IMR-90 (cell line): ENCODE measurements at regions not wholly inside any gene's neighbourhood (a gene's known extent, or its start where the extent isn't known, plus 50 kb on each side); places are given as distances from the start of the nearest gene placed in this dataset.

Source experiments
- ATAC-seq: fragments of 200-7000 bp; cut with Tn5 transposase; 2 replicates; pipeline ENCODE4 v1.9.1; 2020; ENCODE audit warnings: low read depth, mild to moderate bottlenecking, moderate library complexity
- BruUV-seq: library from RNA; stranded (reverse); fragments of 400-500 nt; replicated peaks from 2 replicates; lab custom pipeline; 2021; lab: Mats Ljungman, UMichigan
- CTCF ChIA-PET: fragments of 300-600 bp; formaldehyde crosslinking; extraction: SDS; loops from one replicate; lab custom pipeline; 2021; ENCODE audit warnings: antibody characterized with exemption; lab: Yijun Ruan, JAX
- POLR2A ChIA-PET: fragments of 300-600 bp; sonication (Branson Sonifier 250); formaldehyde crosslinking; loops from one replicate; lab custom pipeline; 2022; ENCODE audit warnings: antibody characterized with exemption; ENCODE audit not compliant: unreplicated experiment; lab: Charles Lee
- DNase-seq: peaks from one replicate; pipeline ENCODE4 v3.0.0; 2013
- H2AFZ ChIP-seq: replicated peaks from 2 replicates; pipeline ENCODE3; 2013; ENCODE audit warnings: low read length, mild to moderate bottlenecking; ENCODE audit not compliant: poor library complexity
- H2AK5ac ChIP-seq: 2 replicates; pipeline ENCODE4 v1.6.1; 2013; ENCODE audit warnings: low read depth, low read length, inconsistent platforms
- H2AK9ac ChIP-seq: replicated peaks from 2 replicates; pipeline ENCODE3; 2013; ENCODE audit warnings: mild to moderate bottlenecking, low read depth, low read length, moderate library complexity; ENCODE audit not compliant: poor library complexity
- H2BK120ac ChIP-seq: 2 replicates; pipeline ENCODE4 v1.6.1; 2013; ENCODE audit warnings: low read depth, low read length, inconsistent platforms
- H2BK15ac ChIP-seq: 3 replicates; pipeline ENCODE4 v1.6.1; 2013; ENCODE audit warnings: low read depth, low read length, inconsistent platforms
- H2BK20ac ChIP-seq: 2 replicates; pipeline ENCODE4 v1.6.1; 2013; ENCODE audit warnings: low read depth, mild to moderate bottlenecking, inconsistent platforms, low read length, moderate library complexity
- H2BK5ac ChIP-seq: 2 replicates; pipeline ENCODE4 v1.6.1; 2013; ENCODE audit warnings: mild to moderate bottlenecking, low read depth, low read length, inconsistent platforms; ENCODE audit not compliant: poor library complexity, severe bottlenecking
- H3K14ac ChIP-seq: replicated peaks from 2 replicates; pipeline ENCODE4 v1.6.1; 2013; ENCODE audit warnings: low read depth, low read length, inconsistent platforms
- H3K18ac ChIP-seq: 2 replicates; pipeline ENCODE4 v1.6.1; 2013; ENCODE audit warnings: low read depth, low read length, control low read depth
- H3K23ac ChIP-seq: 2 replicates; pipeline ENCODE4 v1.6.1; 2013; ENCODE audit warnings: low read depth, low read length, inconsistent platforms
- H3K27ac ChIP-seq: 2 replicates; pipeline ENCODE4 v1.5.1; 2013; ENCODE audit warnings: mild to moderate bottlenecking, control low read depth, low read length; ENCODE audit not compliant: insufficient read depth
- H3K27me3 ChIP-seq: 2 replicates; pipeline ENCODE4 v1.6.1; 2013; ENCODE audit warnings: low read length; ENCODE audit not compliant: control insufficient read depth, insufficient read depth
- H3K36me3 ChIP-seq: 2 replicates; pipeline ENCODE4 v1.6.1; 2013; ENCODE audit warnings: low read length, mixed read lengths; ENCODE audit not compliant: control insufficient read depth, insufficient read depth
- H3K4ac ChIP-seq: 2 replicates; pipeline ENCODE4 v1.6.1; 2013; ENCODE audit warnings: low read depth, low read length, inconsistent platforms
- H3K4me1 ChIP-seq: 2 replicates; pipeline ENCODE4 v1.6.1; 2013; ENCODE audit warnings: low read length, mixed read lengths; ENCODE audit not compliant: control insufficient read depth, insufficient read depth
- H3K4me2 ChIP-seq: 2 replicates; pipeline ENCODE4 v1.6.1; 2013; ENCODE audit warnings: low read depth, mild to moderate bottlenecking, control low read depth, low read length, moderate library complexity
- H3K4me3 ChIP-seq: 2 replicates; pipeline ENCODE4 v1.5.1; 2013; ENCODE audit warnings: low read depth, mild to moderate bottlenecking, control low read depth, low read length, moderate library complexity; ENCODE audit not compliant: insufficient read depth
- H3K56ac ChIP-seq: 2 replicates; pipeline ENCODE4 v1.6.1; 2013; ENCODE audit warnings: low read length, inconsistent platforms; ENCODE audit not compliant: insufficient read depth; ENCODE audit errors: extremely low read depth
- H3K79me1 ChIP-seq, 2 experiments: 2 replicates each; pipeline ENCODE4 v1.6.1; 2013; ENCODE audit warnings: low read length in 2 of 2, inconsistent platforms in 1 of 2, low read depth in 1 of 2
- H3K9ac ChIP-seq: 2 replicates; pipeline ENCODE4 v1.6.1; 2013; ENCODE audit warnings: low read depth, low read length, control low read depth
- H3K9me1 ChIP-seq: 2 replicates; pipeline ENCODE4 v1.6.1; 2013; ENCODE audit warnings: low read length, inconsistent platforms; ENCODE audit not compliant: insufficient read depth
- H3K9me3 ChIP-seq: 2 replicates; pipeline ENCODE4 v1.6.1; 2013; ENCODE audit warnings: low read length; ENCODE audit not compliant: control insufficient read depth, insufficient read depth
- H4K20me1 ChIP-seq: 2 replicates; pipeline ENCODE4 v1.6.1; 2013; ENCODE audit warnings: low read length, inconsistent platforms; ENCODE audit not compliant: insufficient read depth
- H4K5ac ChIP-seq: 2 replicates; pipeline ENCODE4 v1.6.1; 2013; ENCODE audit warnings: mild to moderate bottlenecking, low read depth, low read length, control low read depth
- H4K8ac ChIP-seq, 2 experiments: 2 replicates each; pipeline ENCODE4 v1.6.1; 2013; ENCODE audit warnings: low read depth in 2 of 2, low read length in 2 of 2, control low read depth in 1 of 2, inconsistent platforms in 1 of 2
- H4K91ac ChIP-seq: 2 replicates; pipeline ENCODE4 v1.6.1; 2013; ENCODE audit warnings: low read depth, low read length, inconsistent platforms; ENCODE audit not compliant: insufficient read depth
- BHLHE40 ChIP-seq: fragments of 150-350 bp; IDR thresholded peaks from 2 replicates; pipeline ENCODE4 v1.6.1; 2016; ENCODE audit warnings: mild to moderate bottlenecking, low read depth, low read length
- CEBPB ChIP-seq: IDR thresholded peaks from 2 replicates; pipeline ENCODE4 v1.6.1; 2012; ENCODE audit warnings: low read depth, low read length, improper control_type of control experiment
- CHD1 ChIP-seq: IDR thresholded peaks from 2 replicates; pipeline ENCODE4 v1.6.1; 2012; ENCODE audit warnings: low read depth, low read length, improper control_type of control experiment
- NFE2L2 ChIP-seq: fragments of 150-350 bp; IDR thresholded peaks from 2 replicates; pipeline ENCODE4 v1.6.1; 2016; ENCODE audit warnings: low read depth, mild to moderate bottlenecking, low read length
- RAD21 ChIP-seq: IDR thresholded peaks from 2 replicates; pipeline ENCODE4 v1.6.1; 2012; ENCODE audit warnings: low read length, improper control_type of control experiment
- RCOR1 ChIP-seq: IDR thresholded peaks from 2 replicates; pipeline ENCODE4 v1.6.1; 2012; ENCODE audit warnings: mild to moderate bottlenecking, low read length, improper control_type of control experiment; ENCODE audit not compliant: insufficient replicate concordance
- WGBS, 2 experiments: methylation state at CpG; one replicate each; pipeline versions ENCODE4 v1.1.5 to v1.1.7; 2013; ENCODE audit warnings: missing lambda C conversion rate in 2 of 2; ENCODE audit not compliant: insufficient read length in 1 of 2; ENCODE audit errors: extremely low coverage in 2 of 2; 5-methylcytosine and 5-hydroxymethylcytosine counted together
- dilution Hi-C: fragments of 300-500 bp; cut with HindIII; formaldehyde crosslinking; loops from one replicate; pipeline ENCODE4 v1.14.3; 2018; ENCODE audit warnings: low sequenced_read_pairs; ENCODE audit not compliant: unreplicated experiment
- in situ Hi-C: fragments of 300-500 bp; cut with MboI; formaldehyde crosslinking; loops from 3 replicates; pipeline ENCODE4 v1.14.3; 2019; ENCODE audit warnings: low sequenced_read_pairs, inconsistent platforms, mixed read lengths
- intact Hi-C: fragments of 100-400 bp; cut with micrococcal nuclease; formaldehyde crosslinking; loops from 2 replicates; pipeline ENCODE4 v1.10.0; 2022

DNA sequence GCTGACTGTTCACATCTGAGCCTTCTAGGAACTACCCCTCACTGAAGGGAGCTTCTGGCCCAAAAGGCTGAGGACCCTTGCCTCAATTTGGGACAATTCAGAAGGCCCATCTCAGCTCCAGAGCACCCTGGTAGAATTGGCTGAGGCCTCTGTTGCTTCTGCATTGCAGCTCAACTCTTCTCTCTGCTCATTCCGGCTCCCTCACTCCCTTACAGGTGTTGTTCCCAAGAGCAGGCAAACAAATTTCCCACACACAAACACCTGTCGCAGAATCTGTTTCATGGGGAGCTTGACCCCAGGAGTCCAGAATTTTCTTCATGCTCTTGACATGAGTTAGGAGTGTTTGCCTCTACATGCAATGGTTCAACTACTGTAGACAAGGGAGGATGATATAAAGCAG, 78.7 kb downstream of the CRYGS start:
- POLR2A ChIA-PET = no interaction called here
- Histone ChIP-seq H4K8ac (no peak overlapping the region), H3K18ac (no peak overlapping the region), H3K4ac (no peak overlapping the region), H3K27me3 (peaks cover 24% of the 10 kb centered on the region), H2BK5ac (no peak overlapping the region), H2BK15ac (no peak overlapping the region), H3K27ac (no peak overlapping the region), H2BK120ac (no peak overlapping the region), H3K4me3 (no peak overlapping the region), H3K4me1 (no peaks in the 10 kb centered on the region), H3K36me3 (no peaks in the 10 kb centered on the region), H3K9me3 (no peaks in the 10 kb centered on the region), H2AK5ac (no peak overlapping the region), H3K23ac (no peak overlapping the region), H3K56ac (no peak overlapping the region), H4K5ac (no peak overlapping the region), H2AFZ (no peak overlapping the region), H3K9ac (no peak overlapping the region), H2AK9ac (no peak overlapping the region), H3K79me1 (no peaks in the 10 kb centered on the region), H2BK20ac (no peak overlapping the region), H4K20me1 (no peaks in the 10 kb centered on the region), H4K91ac (no peak overlapping the region), H3K4me2 (no peak overlapping the region), H3K14ac (no peak overlapping the region), H3K9me1 (no peaks in the 10 kb centered on the region)
- CTCF ChIA-PET = no interaction called here
- no TSS peak for BruUV-seq
- ATAC-seq (no peak), DNase-seq (no peak)
- TF ChIP-seq RAD21 (no peak), NFE2L2 (no peak), CEBPB (no peak), RCOR1 (no peak), BHLHE40 (no peak), CHD1 (no peak)
- intact Hi-C loops = no loop called here
- dilution Hi-C loops = no loop called here
- in situ Hi-C loops = no loop called here
- whole genome bisulfite sequencing, 2 experiments = no CpG with 5 or more reads among the region's 2 CpGs
